ENCODE measurements at regions not wholly inside any gene's neighbourhood (a gene's known extent, or its start where the extent isn't known, plus 50 kb on each side); places are given as distances from the start of the nearest gene placed in this dataset.

DNA sequence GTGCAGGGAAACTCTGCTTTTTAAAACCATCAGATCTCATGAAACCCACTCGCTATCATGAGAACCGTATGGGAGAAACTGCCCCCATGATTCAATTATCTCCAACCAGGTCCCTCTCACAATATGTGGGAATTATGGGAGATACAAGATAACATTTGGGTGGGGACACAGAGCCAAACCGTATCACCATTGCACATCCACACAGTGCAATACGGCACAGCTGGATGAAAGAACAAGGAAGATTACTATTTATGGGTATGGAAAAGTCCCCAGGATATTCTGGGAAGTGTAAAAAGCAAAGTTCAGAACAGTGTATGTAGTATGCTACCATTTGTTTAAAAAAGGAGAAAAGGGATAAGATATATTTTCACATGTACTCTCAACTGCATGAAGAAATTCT, 290.1 kb downstream of the PIK3C3 start:
- Histone ChIP-seq H3K36me3 (no peaks in the 10 kb centered on the region), H3K27ac (no peak overlapping the region), H3K9me3 (no peaks in the 10 kb centered on the region), H3K27me3 (replicated peaks in 1 of 7) (no peaks in the 10 kb centered on the region), H3K4me3 (no peak overlapping the region), H3K4me1 (no peaks in the 10 kb centered on the region)
- 81 to 94% (median 89%) methylated on average over 4 of the region's 4 CpGs for WGBS, 5 donors
- DNase-seq, result no peak
- TF ChIP-seq POLR2AphosphoS5 (IDR thresholded peaks at IDR 0.05) (no peak), POLR2A (IDR thresholded peaks at IDR 0.05) (no peak)
- TF ChIP-seq, protein P1, sequence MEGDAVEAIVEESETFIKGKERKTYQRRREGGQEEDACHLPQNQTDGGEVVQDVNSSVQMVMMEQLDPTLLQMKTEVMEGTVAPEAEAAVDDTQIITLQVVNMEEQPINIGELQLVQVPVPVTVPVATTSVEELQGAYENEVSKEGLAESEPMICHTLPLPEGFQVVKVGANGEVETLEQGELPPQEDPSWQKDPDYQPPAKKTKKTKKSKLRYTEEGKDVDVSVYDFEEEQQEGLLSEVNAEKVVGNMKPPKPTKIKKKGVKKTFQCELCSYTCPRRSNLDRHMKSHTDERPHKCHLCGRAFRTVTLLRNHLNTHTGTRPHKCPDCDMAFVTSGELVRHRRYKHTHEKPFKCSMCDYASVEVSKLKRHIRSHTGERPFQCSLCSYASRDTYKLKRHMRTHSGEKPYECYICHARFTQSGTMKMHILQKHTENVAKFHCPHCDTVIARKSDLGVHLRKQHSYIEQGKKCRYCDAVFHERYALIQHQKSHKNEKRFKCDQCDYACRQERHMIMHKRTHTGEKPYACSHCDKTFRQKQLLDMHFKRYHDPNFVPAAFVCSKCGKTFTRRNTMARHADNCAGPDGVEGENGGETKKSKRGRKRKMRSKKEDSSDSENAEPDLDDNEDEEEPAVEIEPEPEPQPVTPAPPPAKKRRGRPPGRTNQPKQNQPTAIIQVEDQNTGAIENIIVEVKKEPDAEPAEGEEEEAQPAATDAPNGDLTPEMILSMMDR (IDR thresholded peaks at IDR 0.05 in 8 of 11, conservative IDR thresholded peaks at IDR 0.05 in 3 of 11), result no peak
- intact Hi-C loops (cut with DNase I; ENCODE audit: low total_unique reads), result no loop called here

DNA sequence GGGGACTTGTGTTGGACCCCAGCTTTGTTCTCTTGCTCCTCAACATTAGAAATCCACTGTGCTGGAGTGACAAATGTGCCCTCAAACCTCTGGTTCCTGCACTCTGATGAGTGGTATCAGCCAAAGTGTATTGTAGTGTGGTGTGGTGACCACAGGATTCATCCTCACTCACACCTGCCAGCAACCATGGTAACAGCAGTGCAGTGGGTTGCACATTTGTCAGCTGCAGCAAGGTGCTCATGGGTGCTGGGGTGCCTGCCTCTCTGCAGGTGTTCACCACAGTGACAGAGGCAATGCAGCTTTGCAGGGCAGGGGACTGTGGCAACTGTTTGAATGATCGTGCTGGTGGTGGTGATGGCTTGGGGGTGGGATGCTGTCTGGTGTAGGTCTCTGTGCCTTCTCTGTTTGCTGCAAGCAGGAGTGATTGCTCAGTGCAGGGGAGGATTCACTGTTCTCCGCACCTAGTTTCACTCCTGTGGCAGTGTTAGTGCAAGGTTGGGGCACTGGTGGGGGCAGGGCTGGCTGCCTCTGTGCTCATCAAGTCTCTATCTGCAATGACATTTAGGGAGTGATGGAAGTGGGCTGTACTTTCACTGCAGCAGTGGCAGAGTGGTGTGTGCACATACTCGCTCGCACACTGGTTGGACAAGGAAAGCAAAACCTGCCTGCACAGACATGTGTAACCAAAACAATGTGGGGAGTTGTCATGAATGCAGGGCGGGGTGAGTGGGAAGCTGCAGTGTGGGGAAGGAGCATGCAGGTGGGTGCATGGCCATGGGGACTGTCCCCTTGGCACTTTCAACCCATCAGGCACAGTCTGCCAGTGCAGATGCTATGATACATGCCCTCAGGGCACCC, 301.1 kb downstream of the PIK3C3 start:
- DNase-seq, result no peak
- intact Hi-C loops (cut with DNase I; ENCODE audit: low total_unique reads), result no loop called here
- TF ChIP-seq, protein P1 (IDR thresholded peaks at IDR 0.05 in 8 of 11, conservative IDR thresholded peaks at IDR 0.05 in 3 of 11), result no peak
- TF ChIP-seq POLR2AphosphoS5 (IDR thresholded peaks at IDR 0.05) (no peak), POLR2A (IDR thresholded peaks at IDR 0.05) (no peak)
- no peak overlapping the region for H3K4me3 ChIP-seq
- WGBS, 5 donors, result 81 to 92% (median 82%) methylated on average over 5 of the region's 5 CpGs
- no peaks in the 10 kb centered on the region for H3K4me1 ChIP-seq
- peaks cover 0 to 16% (median 0%) of the 10 kb centered on the region in 8 donors for H3K9me3 ChIP-seq
- H3K27me3 ChIP-seq (replicated peaks in 1 of 7), result no peaks in the 10 kb centered on the region
- H3K36me3 ChIP-seq, result no peaks in the 10 kb centered on the region
- H3K27ac ChIP-seq, result no peak overlapping the region

DNA sequence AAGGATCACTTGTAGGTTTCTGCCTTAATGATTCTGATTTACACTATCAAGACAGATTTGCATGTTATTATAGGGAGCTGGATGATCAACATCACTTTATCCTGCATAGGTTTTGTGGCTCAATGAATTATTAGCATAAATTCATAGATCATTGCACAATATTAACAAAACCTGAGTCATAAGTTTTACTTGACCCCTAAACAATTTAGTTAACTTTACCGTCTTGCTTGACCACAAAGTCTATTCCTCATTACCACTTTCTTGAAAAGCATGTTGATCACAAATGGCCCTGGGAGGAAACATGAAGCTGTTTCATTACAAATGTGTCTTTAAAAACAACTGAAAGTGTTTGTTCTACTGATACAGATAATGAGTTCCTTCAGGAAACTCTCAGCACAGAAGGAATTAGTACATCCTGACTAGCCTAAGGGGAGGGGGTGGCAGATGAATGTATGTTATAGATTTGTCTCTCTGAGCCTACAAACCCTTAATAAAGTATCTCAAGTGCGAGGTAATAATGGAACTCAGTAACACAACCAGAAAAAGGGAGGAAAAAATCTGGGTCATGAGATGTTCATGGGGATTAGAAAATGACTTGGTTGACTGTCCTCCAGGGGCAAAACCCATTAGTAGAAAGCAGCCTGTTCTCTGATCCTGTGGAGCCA, 303.4 kb downstream of the PIK3C3 start:
- H3K4me1 ChIP-seq, result no peaks in the 10 kb centered on the region
- no peak for DNase-seq
- H3K9me3 ChIP-seq, result peaks cover 0 to 14% (median 0%) of the 10 kb centered on the region in 8 donors
- no peaks in the 10 kb centered on the region for H3K36me3 ChIP-seq
- H3K27ac ChIP-seq, result no peak overlapping the region
- H3K27me3 ChIP-seq (replicated peaks in 1 of 7), result no peaks in the 10 kb centered on the region
- TF ChIP-seq, protein P1 (IDR thresholded peaks at IDR 0.05 in 8 of 11, conservative IDR thresholded peaks at IDR 0.05 in 3 of 11), result no peak
- TF ChIP-seq POLR2A (IDR thresholded peaks at IDR 0.05), result no peak
- TF ChIP-seq POLR2AphosphoS5 (IDR thresholded peaks at IDR 0.05), result no peak
- no peak overlapping the region for H3K4me3 ChIP-seq
- WGBS, 5 donors, result 60 to 76% (median 66%) methylated on average over 2 of the region's 2 CpGs
- intact Hi-C loops (cut with DNase I; ENCODE audit: low total_unique reads), result no loop called here

DNA sequence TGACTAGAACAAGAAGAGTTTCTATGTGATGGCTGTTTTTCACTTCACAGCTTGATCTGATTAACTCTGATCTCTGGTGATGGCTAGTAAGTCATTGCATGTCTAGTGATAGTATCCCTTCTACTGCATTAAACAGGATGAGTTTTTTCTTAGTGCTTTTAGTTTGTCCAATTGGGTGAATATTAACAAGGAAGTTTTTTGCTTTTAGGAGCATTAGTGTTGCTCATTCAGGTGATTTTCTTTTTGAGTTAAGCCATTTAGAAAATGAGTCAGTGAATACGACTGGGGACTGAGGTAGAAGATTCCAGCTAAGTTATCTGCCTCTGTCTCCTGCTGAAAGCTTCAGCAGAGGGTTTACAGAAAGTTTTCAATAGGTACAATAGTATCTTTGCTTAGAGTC, 306.7 kb downstream of the PIK3C3 start:
- 60 to 83% (median 71%) methylated on average over 1 of the region's 1 CpG for WGBS, 5 donors
- Histone ChIP-seq H3K27me3 (replicated peaks in 1 of 7) (no peaks in the 10 kb centered on the region), H3K27ac (no peak overlapping the region), H3K9me3 (no peaks in the 10 kb centered on the region), H3K4me1 (no peaks in the 10 kb centered on the region), H3K4me3 (no peak overlapping the region), H3K36me3 (no peaks in the 10 kb centered on the region)
- TF ChIP-seq POLR2AphosphoS5 (IDR thresholded peaks at IDR 0.05), result no peak
- no peak for TF ChIP-seq POLR2A (IDR thresholded peaks at IDR 0.05)
- TF ChIP-seq, protein P1 (IDR thresholded peaks at IDR 0.05 in 8 of 11, conservative IDR thresholded peaks at IDR 0.05 in 3 of 11), result no peak
- intact Hi-C loops (cut with DNase I; ENCODE audit: low total_unique reads), result no loop called here
- no peak for DNase-seq

Measured in spleen (tissue), 11 donors.